Left cardiac atrium (tissue), 4 donors: ENCODE measurements at regions not wholly inside any gene's neighbourhood (a gene's known extent, or its start where the extent isn't known, plus 50 kb on each side); places are given as distances from the start of the nearest gene placed in this dataset.

Experiments used
- ATAC-seq, 2 donors: fragments of 200-7000 bp; cut with Tn5 transposase; one replicate each; pipeline ENCODE4 v1.9.1; 2020; ENCODE audit warnings: mild to moderate bottlenecking in 2 of 2, moderate library complexity in 2 of 2
- DNase-seq: peaks from one replicate; pipeline ENCODE4 v3.0.0-alpha.2; 2020
- intact Hi-C, 2 donors: fragments of 100-400 bp; cut with DNase I; formaldehyde crosslinking; loops; one replicate each; pipeline versions ENCODE4 v1.14.1 to v1.15.1; 2022 to 2023
- donor health status: DM: no; HTN: yes; CAD: no.
- donor health status: DM: no; HTN: yes; CAD: no; lungs with severe emphysema.
- donor health status: DM: yes; HTN: yes; CAD: no.
- donor health status: Dilated cardiomyopathy.

DNA sequence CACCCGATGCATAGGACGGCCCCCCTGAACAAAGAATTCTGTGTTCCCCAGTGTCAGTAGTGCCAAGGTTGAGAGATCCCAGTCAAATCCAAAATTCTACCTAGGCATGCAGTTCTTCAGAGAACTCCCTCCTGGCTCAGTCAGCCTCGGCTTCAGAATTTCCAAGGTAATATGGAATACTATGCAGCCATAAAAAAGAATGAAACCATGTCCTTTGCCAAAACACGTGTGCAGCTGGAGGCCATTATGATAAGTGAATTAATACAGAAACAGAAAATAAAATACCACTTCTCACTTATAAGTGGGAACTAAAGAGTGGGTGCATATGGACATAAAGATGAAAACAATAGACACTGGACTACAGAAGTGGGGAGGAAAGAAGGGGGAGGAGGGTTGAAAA lies 87.1 kb upstream of the TRIO start:
- intact Hi-C loops = no loop called here
- ATAC-seq = no peak
- no peak for DNase-seq

DNA sequence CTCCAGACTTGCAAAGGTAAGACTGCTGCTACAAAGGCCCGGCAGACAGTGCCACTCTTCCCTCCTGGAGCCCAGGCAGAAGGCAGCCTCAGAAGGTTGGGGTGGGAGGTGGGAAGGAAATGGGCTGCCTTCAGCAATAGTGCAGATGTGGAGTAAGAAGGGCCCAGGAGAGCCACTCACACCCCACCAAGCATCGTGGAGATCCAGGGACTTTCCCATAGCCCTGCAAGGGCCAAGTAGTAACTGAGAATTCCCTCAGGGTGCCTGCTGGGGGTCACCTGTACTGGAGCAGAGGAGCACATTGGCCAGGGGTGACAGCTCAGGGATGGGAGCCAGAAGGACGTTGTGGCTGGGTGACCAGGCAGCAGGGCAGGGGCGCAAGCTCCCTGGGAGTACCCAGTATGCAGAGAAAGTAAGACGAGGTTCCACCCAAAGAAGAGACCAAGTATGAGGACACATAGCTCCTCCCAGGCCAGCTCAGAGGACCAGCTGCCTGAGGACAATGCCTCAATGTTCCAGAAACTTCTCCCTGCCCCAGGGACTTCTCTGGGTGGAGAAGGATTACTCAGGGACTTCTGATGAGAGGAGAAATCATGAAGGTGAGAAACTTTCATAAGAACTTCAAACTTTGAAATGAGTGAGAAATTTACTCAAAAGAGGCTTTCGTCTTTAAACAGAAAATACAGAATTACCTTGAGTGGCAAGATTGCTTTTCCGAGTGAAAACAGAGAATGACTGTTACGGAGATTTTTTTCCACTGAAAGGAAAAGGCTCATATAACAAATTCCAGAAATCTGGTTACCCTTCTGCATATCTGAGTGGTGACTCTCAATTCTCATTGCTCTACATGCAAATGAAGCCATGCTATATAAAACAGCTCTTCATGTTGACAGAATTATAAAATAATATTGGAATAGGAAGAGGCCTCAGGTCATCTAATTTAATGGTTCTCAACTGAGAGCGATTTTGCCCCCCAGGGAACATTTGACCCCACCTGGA lies 87.9 kb upstream of the TRIO start:
- intact Hi-C loops = no loop called here
- DNase-seq = no peak
- peak in 1 of 2 donors; percentile 35 for ATAC-seq

DNA sequence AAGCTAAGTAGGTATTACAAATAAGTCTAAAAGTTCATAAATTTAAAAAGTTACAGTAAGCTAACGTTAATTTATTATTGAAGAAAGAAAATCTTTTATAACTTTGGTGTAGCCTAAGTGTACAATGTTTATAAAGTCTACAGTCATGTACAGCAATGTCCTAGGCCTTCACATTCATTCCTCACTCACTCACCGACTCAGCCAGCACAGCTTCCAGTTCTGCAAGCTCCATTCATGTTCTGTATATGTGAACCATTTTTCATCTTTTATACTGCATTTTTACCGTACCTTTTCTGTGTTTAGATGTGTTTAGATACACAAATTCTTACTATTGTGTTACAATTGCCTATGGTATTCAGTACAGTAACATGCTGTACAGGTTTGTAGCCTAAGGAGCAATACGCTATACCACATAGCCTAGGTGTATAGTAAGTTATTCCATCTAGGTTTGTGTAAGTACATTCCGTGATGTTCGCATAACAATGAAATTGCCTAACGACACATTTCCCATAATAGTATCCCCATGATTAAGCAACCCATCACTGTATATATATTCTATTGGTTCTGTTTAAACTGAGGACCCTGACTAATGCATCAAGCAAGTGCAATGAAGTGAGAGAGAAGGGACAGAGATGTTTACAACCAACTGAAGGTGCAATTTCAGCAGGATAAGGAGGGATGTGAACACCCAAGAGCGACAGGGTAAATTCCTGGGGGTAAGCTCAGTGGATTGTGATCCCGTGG lies 88.9 kb upstream of the TRIO start:
- DNase-seq (no peak), ATAC-seq (no peak)
- intact Hi-C loops = no loop called here

DNA sequence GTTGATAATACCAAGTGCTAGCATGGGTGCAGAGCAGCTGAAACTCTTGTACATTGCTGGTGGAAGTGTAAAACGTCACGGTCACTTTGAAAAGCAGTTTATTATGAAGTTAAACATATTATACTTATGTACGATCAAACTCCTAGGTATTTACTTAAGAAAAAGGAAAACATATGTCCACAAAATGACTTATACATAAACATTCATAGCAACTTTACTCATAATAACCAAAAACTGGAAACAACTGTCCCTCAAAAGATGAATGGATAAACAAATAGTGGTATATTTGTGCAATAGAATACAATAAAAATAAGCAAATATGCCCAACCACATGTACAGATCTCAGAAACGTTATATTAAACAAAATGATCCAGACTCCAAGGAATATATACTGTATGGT lies 92.3 kb upstream of the TRIO start:
- intact Hi-C loops = no loop called here
- no peak for DNase-seq
- no peak for ATAC-seq

DNA sequence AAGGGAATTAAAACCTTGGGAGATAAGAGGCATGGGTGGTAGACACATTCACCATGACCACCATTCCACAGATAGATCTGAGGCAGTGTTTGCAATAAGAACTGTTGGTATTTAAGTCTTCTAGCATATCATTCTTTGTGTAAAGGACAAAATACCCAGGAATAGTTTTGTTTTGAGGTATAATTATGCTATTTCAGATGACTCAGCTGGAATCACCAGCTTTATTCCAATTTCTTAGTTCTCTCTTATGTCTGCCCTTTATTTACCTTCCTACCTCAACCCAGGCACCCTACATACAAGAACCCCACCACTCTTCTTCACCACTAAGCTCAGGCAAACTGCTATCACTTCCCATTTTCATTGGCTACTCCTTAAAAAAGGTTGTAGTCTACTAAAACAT lies 94.7 kb upstream of the TRIO start:
- ATAC-seq (no peak), DNase-seq (no peak)
- intact Hi-C loops = no loop called here

DNA sequence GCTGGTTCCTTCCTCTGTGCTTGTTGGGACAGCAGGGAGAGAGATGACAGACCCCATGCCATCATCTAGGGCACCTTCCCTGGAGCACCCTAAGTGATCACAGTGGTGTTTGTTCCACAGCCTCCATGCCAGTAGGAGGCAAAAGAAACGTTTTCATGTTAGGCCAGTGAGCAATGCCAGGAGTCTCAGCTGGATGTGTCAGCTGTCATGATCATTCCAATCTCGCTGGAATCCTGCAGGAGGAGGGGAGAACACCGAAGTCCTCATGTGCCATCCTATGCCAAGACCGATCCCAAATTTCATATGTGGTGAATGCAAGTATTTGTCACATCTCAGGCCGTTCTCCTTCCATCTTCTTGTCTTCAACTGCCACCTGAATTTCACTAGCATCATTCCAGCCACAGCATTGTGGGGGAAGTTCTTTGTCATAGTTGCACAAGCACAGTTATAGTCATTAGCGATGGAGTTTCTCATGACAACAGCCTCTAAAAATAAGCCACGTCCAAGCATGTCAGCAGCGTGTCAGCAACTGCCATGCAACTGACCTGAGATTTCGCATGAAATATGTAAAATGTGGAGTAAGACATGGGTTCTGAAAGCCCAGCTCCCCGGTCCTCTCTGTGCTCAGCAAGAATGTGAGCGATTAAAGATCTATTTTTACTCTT lies 97.2 kb upstream of the DNAH5 start:
- DNase-seq (no peak), ATAC-seq (peak; percentile 21 to 56)
- intact Hi-C loops = no loop called here

DNA sequence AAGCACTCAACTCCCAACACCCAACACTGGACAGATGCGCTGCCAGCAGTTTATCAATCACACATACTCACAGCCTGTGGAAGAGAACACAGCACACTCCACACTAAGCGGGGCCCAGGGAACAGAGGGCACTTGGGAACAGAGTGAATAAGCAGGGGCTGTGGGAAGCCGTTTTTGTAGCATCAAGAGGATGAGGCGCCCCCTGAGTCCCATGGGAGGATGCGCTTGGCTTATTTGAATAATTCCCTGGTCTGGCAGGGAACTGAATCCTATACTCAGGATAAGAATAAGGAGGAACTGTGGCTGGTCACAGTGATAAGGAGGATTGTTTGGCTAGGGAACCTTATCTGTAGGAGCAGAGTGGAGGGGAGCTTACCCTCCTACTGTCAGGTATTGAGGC lies 96.1 kb upstream of the DNAH5 start:
- DNase-seq (no peak), ATAC-seq (peak in 1 of 2 donors; percentile 6)
- intact Hi-C loops = no loop called here

DNA sequence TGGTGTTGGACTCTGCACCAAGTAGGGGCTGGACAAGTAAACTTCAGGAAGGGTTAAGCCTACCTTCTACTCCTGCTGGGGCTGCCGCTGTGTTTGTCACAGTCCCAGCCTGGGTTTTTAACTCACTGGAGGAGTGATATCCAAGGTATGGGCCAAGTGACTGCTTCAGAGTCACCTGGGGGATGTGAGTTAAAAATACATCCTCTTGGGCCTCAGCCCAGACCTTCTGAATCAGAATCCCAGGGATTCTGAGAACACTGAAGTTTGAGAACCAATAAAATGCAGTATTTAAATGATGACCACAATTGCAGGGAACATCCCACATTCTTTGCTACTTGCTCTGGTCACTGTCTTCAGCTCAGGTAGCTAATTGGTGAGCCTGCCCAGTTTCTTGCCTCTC lies 95.1 kb upstream of the DNAH5 start:
- no peak for ATAC-seq
- intact Hi-C loops = no loop called here

DNA sequence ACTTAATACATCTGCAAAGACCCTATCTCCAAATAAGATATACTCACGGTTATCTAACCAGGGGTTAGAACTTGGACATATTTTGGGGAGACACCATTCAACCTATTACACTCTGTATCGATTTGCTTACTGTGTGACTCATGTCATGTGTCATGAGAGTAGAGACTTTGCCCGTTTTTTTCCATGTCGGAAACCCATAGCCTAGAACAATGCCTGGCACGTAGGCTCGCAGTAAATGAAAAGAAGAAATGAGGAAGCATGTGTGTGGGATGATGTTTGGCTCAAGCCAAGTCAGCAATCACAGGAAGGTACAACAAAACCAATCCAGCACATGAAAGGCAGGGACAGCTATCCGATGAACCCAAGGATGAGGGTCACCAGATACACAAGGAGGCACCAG lies 94.6 kb upstream of the DNAH5 start:
- intact Hi-C loops = no loop called here
- no peak for ATAC-seq
- no peak for DNase-seq

More for the DNA sequence above, 95.1 kb upstream of the DNAH5 start:
- DNase-seq = no peak

DNA sequence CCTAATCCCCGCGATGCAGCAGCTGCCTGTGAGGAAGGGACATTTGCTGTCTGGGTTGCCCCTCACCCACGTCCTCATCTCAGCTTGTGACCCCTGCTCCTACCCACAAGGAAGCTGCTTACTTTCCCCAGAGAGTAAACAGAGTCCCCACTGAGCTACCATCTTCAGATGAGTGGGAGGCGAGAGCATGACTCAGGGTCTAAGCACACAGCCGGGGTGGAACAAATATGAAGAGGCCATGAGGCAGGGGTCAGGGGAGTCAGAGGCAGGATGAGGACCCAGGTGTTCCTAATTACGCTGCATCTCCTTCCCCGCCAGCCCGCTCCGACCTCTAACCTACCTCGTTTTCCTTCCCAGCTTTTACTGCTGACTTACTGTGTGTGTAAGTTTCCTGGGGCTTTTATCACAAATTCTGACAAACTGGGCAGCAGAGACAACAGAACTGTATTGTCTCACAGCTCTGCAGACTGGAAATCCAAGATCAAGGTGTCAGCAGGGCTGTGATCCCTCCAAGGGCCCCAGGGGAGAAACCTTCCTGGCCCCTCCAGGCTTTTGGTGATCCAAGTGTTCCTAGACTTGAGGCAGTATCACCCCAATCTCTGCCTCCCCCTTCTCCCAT lies 94.0 kb upstream of the DNAH5 start:
- DNase-seq (no peak), ATAC-seq (peak in 1 of 2 donors; percentile 18)
- intact Hi-C loops = no loop called here

DNA sequence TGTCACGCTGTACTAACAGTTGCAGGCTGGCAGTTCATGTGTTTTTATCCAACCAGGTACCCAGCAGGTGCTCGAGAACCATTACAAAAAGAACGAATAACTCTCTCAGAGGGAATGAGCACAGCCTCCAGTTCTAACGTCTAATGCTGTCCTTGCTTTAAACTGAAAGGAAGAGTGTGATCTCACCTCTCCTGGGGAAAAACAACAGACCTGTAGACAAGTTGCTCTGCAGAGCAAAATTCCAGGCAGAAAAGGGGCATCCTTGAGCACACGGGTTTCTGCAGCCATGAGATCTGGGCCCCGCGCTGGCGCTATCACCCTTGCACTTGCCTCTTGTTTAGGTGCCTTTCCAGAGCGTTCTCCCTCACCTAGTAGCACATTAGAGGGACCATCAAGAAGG lies 92.5 kb upstream of the DNAH5 start:
- ATAC-seq (no peak), DNase-seq (no peak)
- intact Hi-C loops = no loop called here

DNA sequence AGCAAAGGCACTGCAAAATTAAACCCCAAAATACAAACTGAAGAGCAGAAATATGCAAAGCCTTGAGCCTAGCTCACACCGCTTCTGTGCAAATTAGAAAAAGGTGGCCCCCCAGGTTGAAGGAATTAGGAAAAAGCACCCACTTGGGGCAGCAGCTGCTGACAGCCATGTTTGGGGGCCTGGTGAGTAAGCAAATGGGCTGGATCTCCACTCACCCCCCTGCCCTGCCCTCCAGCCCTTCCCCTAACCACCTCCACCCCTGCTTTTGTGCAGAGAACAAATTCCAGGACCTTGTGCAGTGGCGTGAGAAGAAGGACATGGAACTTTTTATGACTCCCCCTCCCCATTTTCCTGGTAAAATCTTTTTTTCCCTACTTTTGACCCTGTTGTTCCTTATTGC lies 92.0 kb upstream of the DNAH5 start:
- no peak for DNase-seq
- ATAC-seq = peak in 1 of 2 donors; percentile 15
- intact Hi-C loops = no loop called here

DNA sequence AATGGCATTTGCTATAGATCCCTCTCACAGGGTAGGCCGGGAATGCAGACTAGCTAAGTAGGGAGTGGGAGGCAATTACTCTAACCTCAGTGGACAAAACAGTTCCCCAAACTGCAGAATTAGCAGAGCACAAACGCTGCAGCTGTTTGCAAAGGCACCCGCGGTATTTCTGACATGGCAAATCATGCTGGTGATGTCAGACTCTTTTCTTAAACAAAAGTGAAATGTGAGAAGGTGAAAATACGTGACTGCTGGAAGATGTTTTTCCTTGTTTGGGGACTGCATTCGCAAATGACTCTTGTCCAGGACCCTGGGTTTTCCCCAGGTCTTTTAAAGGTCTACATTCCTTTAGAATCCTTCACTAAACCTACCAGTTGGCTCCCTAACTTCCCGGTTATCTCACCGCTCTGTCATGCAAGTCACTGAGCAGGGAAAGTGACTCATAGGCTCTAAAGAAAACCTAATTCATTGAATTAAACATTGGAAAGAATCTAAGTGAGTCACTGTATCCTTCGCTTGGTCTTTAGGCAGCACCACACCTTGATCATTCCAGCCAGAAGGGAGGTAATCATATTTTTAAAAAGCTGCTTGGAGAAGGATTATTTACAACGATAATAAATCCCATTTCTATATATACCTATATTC lies 91.5 kb upstream of the DNAH5 start:
- intact Hi-C loops = no loop called here
- ATAC-seq = peak; percentile 70 to 94
- DNase-seq = no peak

DNA sequence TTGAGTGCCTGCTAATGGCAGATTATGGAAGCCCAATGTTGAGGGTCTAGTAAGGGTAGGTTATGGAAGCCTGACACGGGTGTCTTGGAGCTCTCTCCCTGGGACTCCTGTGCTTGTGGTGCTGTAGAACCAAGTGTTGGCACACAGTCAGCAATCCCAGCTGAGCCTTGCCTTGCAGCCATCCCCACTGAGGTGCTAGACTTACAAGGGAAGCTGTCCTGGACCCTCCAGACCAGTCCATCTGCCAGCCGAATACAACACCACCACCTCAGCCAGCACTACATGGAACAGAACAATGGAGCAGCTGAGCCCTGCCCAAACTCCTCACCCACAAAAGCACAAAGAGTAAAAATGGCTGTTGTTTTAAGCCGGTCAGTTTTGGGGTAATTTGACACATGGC lies 90.5 kb upstream of the DNAH5 start:
- no peak for DNase-seq
- ATAC-seq = peak in 1 of 2 donors; percentile 12
- intact Hi-C loops = no loop called here

DNA sequence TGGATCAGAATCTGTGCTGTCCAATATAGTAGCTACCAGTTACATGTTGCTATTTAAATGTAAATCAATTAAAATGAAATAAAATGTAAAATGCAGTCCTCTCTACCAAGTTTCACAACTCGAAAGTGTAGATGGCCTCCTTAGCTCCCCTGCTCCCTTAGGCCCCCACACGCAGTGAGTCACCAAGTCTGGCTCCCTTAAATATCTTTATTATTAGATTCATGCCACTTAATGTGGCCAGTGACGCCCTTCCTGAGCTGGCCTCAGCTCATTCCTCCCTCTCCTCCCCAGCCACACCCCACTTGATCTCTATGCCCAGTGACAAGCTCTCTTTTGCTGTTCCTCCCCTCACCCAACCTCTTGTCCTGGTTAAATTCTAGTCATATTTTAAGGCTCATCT lies 88.4 kb upstream of the DNAH5 start:
- intact Hi-C loops = no loop called here
- no peak for ATAC-seq
- DNase-seq = no peak

DNA sequence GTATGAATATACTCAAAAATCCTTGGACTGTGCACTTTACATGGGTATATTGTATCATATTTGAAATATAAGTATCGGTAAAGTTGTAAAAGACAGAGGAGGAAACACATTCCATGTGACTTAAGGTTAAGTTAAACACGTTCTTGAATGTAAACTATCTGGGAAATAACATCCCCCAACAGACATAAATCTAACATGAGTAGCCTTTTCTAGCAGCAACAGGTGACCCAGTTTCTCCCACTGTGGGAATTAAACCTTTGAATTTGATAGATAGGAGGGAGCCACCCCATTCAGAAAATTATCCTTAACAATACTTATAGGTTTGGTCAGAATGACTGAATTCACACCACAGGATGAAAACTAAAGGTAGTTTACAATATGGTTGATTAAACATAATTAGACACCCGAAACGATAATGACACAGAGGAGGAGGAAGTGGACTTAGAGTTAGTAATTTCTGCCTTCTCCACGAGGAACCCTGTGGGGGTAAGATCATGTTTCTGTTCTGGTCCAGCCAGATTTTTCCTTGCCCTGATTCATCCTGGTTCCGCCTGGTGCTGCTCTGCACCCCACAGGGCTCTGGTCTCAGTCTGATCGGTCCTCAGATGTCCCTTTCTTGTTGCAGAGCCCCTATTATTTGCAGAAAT lies 84.6 kb upstream of the DNAH5 start:
- intact Hi-C loops = no loop called here
- DNase-seq (no peak), ATAC-seq (no peak)

DNA sequence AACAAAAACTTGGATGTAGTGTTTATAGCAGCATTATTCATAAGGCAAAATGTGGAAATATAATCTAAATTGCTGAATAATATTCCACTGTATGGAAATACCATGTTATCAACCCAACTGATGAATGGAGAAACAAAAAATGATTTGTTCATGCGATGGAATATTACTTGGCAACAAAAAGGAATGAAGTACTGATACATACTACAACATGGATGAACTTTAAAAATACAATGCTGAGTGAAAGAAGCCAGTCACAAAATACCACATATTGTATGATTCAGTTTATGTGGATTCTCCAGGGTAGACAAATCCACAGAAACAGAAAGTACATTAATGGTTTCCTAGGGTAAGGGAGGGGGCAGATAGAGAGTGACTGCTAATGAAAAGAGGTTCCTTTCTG lies 83.7 kb upstream of the DNAH5 start:
- no peak for DNase-seq
- intact Hi-C loops = no loop called here
- ATAC-seq = no peak

DNA sequence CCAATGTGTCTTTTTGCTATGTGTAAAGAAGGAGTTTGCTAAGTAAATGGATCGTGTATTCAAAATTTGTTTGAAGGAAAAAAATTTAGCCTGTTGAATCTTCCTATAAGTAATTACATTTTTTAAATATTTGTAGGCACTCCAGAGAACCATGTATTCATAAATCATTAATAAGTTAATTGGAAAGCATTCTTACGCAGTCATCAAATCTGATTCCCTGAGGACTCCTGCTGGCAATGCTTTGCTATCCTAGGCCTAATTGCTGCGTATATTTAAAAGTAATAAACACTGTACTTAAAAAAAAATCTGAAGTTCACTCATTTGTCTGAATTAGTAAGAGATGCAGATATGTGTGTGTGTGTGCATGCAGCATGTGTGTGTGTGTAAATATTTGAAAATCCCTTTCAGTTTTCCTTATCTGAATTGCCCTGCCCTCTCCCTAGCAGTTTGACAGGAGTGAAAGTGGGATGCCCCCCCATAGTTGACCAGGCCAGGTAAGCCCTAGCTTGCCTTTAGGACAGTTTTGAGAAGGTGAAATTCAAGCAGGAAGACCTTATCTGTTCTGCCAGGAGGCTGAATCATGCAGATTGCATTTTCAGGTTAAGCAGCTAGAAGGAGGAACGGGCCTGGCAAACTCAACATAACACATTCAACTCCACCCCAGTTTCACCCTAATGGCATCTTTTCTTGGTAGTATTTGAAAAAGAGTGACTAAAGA lies 81.2 kb upstream of the DNAH5 start:
- intact Hi-C loops = no loop called here
- ATAC-seq = peak in 1 of 2 donors; percentile 51

More for the DNA sequence above, 81.2 kb upstream of the DNAH5 start:
- no peak for DNase-seq
